WTC11 (cell line): ENCODE measurements at regions not wholly inside any gene's neighbourhood (a gene's known extent, or its start where the extent isn't known, plus 50 kb on each side); places are given as distances from the start of the nearest gene placed in this dataset.

Source experiments
- ATAC-seq: fragments of 200-7000 bp; cut with Tn5 transposase; 2 replicates; pipeline ENCODE4 v1.10.0; 2021; ENCODE audit warnings: mild to moderate bottlenecking, moderate library complexity
- CTCF ChIA-PET: fragments of 300-600 bp; sonication (Branson Sonifier 250); formaldehyde crosslinking; loops from one replicate; lab custom pipeline; 2021; ENCODE audit warnings: antibody characterized with exemption; lab: Charles Lee
- POLR2A ChIA-PET: fragments of 350-600 bp; sonication (Branson Sonifier 250); formaldehyde crosslinking; loops from one replicate; lab custom pipeline; 2021; ENCODE audit warnings: antibody characterized with exemption; lab: Charles Lee
- DNase-seq: peaks from one replicate; pipeline ENCODE4 v3.0.0; 2021; ENCODE audit warnings: low spot score
- H3K27ac Mint-ChIP-seq: 2 replicates; pipeline ENCODE4 v1.8.0; 2021; ENCODE audit warnings: mixed read lengths
- H3K27me3 Mint-ChIP-seq: 2 replicates; pipeline ENCODE4 v1.8.0; 2021; ENCODE audit warnings: low read depth, mild to moderate bottlenecking, moderate library complexity, mixed read lengths
- H3K36me3 Mint-ChIP-seq: 2 replicates; pipeline ENCODE4 v1.8.0; 2021; ENCODE audit warnings: mixed read lengths
- H3K4me1 Mint-ChIP-seq: 2 replicates; pipeline ENCODE4 v1.8.0; 2022; ENCODE audit warnings: mixed read lengths
- H3K4me3 Mint-ChIP-seq: 2 replicates; pipeline ENCODE4 v1.8.0; 2021; ENCODE audit warnings: mild to moderate bottlenecking, moderate library complexity, mixed read lengths
- H3K9me3 Mint-ChIP-seq: 2 replicates; pipeline ENCODE4 v1.8.0; 2021; ENCODE audit warnings: mixed read lengths
- ATF6 ChIP-seq: sonication (generic); formaldehyde crosslinking; IDR thresholded peaks from 2 replicates; pipeline ENCODE4 v1.8.1; 2023; ENCODE audit warnings: mild to moderate bottlenecking, missing genetic modification reagents
- CTCF ChIP-seq: fragments of 200-600 bp; IDR thresholded peaks from 2 replicates; pipeline ENCODE4 v1.8.0; 2022; ENCODE audit warnings: antibody characterized with exemption
- ETV6 ChIP-seq: sonication (generic); formaldehyde crosslinking; IDR thresholded peaks from 2 replicates; pipeline ENCODE4 v1.8.1; 2022; ENCODE audit warnings: mild to moderate bottlenecking, missing genetic modification reagents
- GTF2I ChIP-seq: fragments of 250-450 bp; sonication (Bioruptor Pico); conservative IDR thresholded peaks from 2 replicates; pipeline ENCODE4 v1.4.0; 2021; ENCODE audit warnings: mild to moderate bottlenecking
- HMGA2 ChIP-seq: fragments of 250-450 bp; sonication (Bioruptor Pico); IDR thresholded peaks from 2 replicates; pipeline ENCODE4 v1.4.0; 2021; ENCODE audit warnings: mild to moderate bottlenecking, moderate library complexity
- MYBL2 ChIP-seq: sonication (generic); formaldehyde crosslinking; IDR thresholded peaks from 2 replicates; pipeline ENCODE4 v1.8.1; 2023; ENCODE audit warnings: mild to moderate bottlenecking, moderate library complexity, missing genetic modification reagents
- NFATC4 ChIP-seq: fragments of 250-450 bp; sonication (Bioruptor Pico); IDR thresholded peaks from 2 replicates; pipeline ENCODE4 v1.9.0; 2021; ENCODE audit warnings: mild to moderate bottlenecking
- PRRX2 ChIP-seq: fragments of 250-450 bp; sonication (Bioruptor Pico); IDR thresholded peaks from 2 replicates; pipeline ENCODE4 v1.8.0; 2021; ENCODE audit warnings: mild to moderate bottlenecking
- RORB ChIP-seq: fragments of 250-450 bp; sonication (Bioruptor Pico); IDR thresholded peaks from 2 replicates; pipeline ENCODE4 v1.9.0; 2021; ENCODE audit warnings: mild to moderate bottlenecking
- ZBTB21 ChIP-seq: sonication (generic); formaldehyde crosslinking; IDR thresholded peaks from 2 replicates; pipeline ENCODE4 v1.8.1; 2023; ENCODE audit warnings: mild to moderate bottlenecking, missing genetic modification reagents, borderline replicate concordance
- TF ChIP-seq, protein P1 (sequence below): sonication (generic); formaldehyde crosslinking; IDR thresholded peaks from 2 replicates; pipeline ENCODE4 v1.8.1; 2023; ENCODE audit warnings: mild to moderate bottlenecking, missing genetic modification reagents, moderate library complexity
- TF ChIP-seq, protein P2 (sequence below): fragments of 250-450 bp; sonication (Bioruptor Pico); IDR thresholded peaks from 2 replicates; pipeline ENCODE4 v1.9.0; 2021; ENCODE audit warnings: moderate library complexity, mild to moderate bottlenecking, inconsistent platforms, borderline replicate concordance

- no peak overlapping the region for H3K27ac Mint-ChIP-seq
- H3K27me3 Mint-ChIP-seq = no peaks in the 10 kb centered on the region
- H3K4me1 Mint-ChIP-seq = peaks cover 15% of the 10 kb centered on the region
- ATAC-seq = no peak
- DNase-seq = no peak
- H3K36me3 Mint-ChIP-seq = peaks cover 13% of the 10 kb centered on the region
- peaks cover 14% of the 10 kb centered on the region for H3K9me3 Mint-ChIP-seq
- POLR2A ChIA-PET = no interaction called here
- no peak overlapping the region for H3K4me3 Mint-ChIP-seq
- CTCF ChIA-PET = interaction anchor here (0.6 to 2.1 kb wide), 5 partner anchors 9 to 259 kb away, joined by 3 to 10 read pairs (median 4); no protein-coding TSS in a partner anchor
- no peak for TF ChIP-seq CTCF
- TF ChIP-seq GTF2I (CRISPR knock-in tag) = no peak
- TF ChIP-seq HMGA2 (CRISPR knock-in tag) = no peak
- no peak for TF ChIP-seq ZBTB21
- TF ChIP-seq ETV6 = no peak
- TF ChIP-seq NFATC4 (CRISPR knock-in tag) = no peak
- TF ChIP-seq RORB (CRISPR knock-in tag) = no peak
These were observed 245.1 kb upstream of the CIBAR2 start for GRCh38 chr16:85357323-85357722.

GRCh38 chr16:85357924-85358505 is 245.7 kb upstream of the CIBAR2 start:
- CTCF ChIA-PET = interaction anchor here (1.0 to 2.1 kb wide), 5 partner anchors 9 to 62 kb away, joined by 3 to 10 read pairs (median 4); no protein-coding TSS in a partner anchor
- ATAC-seq (no peak), DNase-seq (no peak)
- POLR2A ChIA-PET = no interaction called here
- Mint-ChIP-seq H3K36me3 (peaks cover 11% of the 10 kb centered on the region), H3K4me1 (peaks cover 12% of the 10 kb centered on the region), H3K27me3 (no peaks in the 10 kb centered on the region), H3K27ac (no peak overlapping the region), H3K9me3 (peaks cover 11% of the 10 kb centered on the region), H3K4me3 (no peak overlapping the region)
- no peak for TF ChIP-seq RORB (CRISPR knock-in tag)
- TF ChIP-seq, protein P1, sequence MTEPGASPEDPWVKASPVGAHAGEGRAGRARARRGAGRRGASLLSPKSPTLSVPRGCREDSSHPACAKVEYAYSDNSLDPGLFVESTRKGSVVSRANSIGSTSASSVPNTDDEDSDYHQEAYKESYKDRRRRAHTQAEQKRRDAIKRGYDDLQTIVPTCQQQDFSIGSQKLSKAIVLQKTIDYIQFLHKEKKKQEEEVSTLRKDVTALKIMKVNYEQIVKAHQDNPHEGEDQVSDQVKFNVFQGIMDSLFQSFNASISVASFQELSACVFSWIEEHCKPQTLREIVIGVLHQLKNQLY (CRISPR knock-in tag) = no peak
- TF ChIP-seq, protein P2, sequence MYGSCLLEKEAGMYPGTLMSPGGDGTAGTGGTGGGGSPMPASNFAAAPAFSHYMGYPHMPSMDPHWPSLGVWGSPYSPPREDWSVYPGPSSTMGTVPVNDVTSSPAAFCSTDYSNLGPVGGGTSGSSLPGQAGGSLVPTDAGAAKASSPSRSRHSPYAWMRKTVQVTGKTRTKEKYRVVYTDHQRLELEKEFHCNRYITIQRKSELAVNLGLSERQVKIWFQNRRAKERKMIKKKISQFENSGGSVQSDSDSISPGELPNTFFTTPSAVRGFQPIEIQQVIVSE (CRISPR knock-in tag) = no peak
- TF ChIP-seq MYBL2 = no peak
- TF ChIP-seq PRRX2 (CRISPR knock-in tag) = no peak

DNA sequence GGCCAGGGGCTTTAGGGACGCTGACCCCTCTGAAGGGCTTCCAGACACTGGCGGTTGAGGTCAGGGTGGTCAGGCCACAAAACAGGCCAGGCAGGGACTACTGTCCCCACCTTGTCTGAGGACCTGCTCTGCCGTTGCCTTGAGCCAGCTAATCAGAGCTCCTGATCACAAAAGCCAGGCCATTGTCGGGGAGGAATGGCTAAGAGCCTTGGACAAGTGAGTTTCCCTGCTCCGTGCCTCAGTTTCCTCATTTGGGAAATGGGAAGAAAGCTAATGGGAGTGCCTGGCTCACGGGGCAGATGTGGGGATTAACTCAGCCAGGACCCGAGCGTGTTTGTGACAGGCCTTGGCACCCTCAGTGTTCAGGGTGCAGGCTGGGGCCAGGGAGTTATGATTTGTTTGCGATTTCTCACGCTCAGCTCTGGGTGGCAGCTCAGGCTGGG is 246.5 kb upstream of the CIBAR2 start:
- Mint-ChIP-seq H3K4me1 (peaks cover 11% of the 10 kb centered on the region), H3K27ac (peak overlapping the region; percentile 60; the same call in 1 of the 2 replicates), H3K36me3 (peaks cover 7% of the 10 kb centered on the region), H3K9me3 (peaks cover 6% of the 10 kb centered on the region), H3K4me3 (no peak overlapping the region), H3K27me3 (no peaks in the 10 kb centered on the region)
- no peak for ATAC-seq
- ChIA-PET CTCF (interaction anchor here (1.0 to 1.4 kb wide), 5 partner anchors 9 to 192 kb away, joined by 3 to 4 read pairs (median 3); no protein-coding TSS in a partner anchor), POLR2A (no interaction called here)
- TF ChIP-seq, protein P1 (CRISPR knock-in tag) = no peak
- TF ChIP-seq ATF6 (CRISPR knock-in tag) = no peak
- DNase-seq = no peak
